ENCODE measurements at regions not wholly inside any gene's neighbourhood (a gene's known extent, or its start where the extent isn't known, plus 50 kb on each side); places are given as distances from the start of the nearest gene placed in this dataset.
"Not testable (repeated sequence)": the region's sequence is repeated elsewhere in the genome, so short reads cannot be mapped to it uniquely, and the experiment has no call there.

- not testable (repeated sequence) for TF ChIP-seq YY1 (IDR thresholded peaks at IDR 0.05; ENCODE audit: insufficient read depth, insufficient read length); SUZ12 (IDR thresholded peaks at IDR 0.05; ENCODE audit: extremely low read depth, insufficient read depth, insufficient read length)
Observed at GRCh38 chr1:41965-42466, 409.5 kb downstream of the OR4F29 start.
